ENCODE measurements at regions not wholly inside any gene's neighbourhood (a gene's known extent, or its start where the extent isn't known, plus 50 kb on each side); places are given as distances from the start of the nearest gene placed in this dataset.

- TF ChIP-seq, protein P1, sequence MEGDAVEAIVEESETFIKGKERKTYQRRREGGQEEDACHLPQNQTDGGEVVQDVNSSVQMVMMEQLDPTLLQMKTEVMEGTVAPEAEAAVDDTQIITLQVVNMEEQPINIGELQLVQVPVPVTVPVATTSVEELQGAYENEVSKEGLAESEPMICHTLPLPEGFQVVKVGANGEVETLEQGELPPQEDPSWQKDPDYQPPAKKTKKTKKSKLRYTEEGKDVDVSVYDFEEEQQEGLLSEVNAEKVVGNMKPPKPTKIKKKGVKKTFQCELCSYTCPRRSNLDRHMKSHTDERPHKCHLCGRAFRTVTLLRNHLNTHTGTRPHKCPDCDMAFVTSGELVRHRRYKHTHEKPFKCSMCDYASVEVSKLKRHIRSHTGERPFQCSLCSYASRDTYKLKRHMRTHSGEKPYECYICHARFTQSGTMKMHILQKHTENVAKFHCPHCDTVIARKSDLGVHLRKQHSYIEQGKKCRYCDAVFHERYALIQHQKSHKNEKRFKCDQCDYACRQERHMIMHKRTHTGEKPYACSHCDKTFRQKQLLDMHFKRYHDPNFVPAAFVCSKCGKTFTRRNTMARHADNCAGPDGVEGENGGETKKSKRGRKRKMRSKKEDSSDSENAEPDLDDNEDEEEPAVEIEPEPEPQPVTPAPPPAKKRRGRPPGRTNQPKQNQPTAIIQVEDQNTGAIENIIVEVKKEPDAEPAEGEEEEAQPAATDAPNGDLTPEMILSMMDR (conservative IDR thresholded peaks at IDR 0.05; ENCODE audit: low read depth, low read length), result no peak
- TF ChIP-seq EZH2 (IDR thresholded peaks at IDR 0.05; ENCODE audit: borderline replicate concordance, low read depth, low read length, poor library complexity, severe bottlenecking), result no peak
Observed at GRCh38 chr6:169406034-169406433, 152.4 kb upstream of the THBS2 start.

Data from A673 (cell line).